Aorta (tissue), 5 donors: ENCODE measurements at regions not wholly inside any gene's neighbourhood (a gene's known extent, or its start where the extent isn't known, plus 50 kb on each side); places are given as distances from the start of the nearest gene placed in this dataset.

Source experiments
- ATAC-seq: fragments of 200-7000 bp; cut with Tn5 transposase; one replicate; pipeline ENCODE4 v1.9.1; 2022; ENCODE audit warnings: moderate library complexity; ENCODE audit not compliant: low FRiP score
- DNase-seq, 2 donors: peaks; one replicate each; pipeline ENCODE4 v3.0.0-alpha.2; 2020
- H3K27ac ChIP-seq, 2 donors: one replicate each; pipeline ENCODE4 v1.5.1; 2013; ENCODE audit warnings: low read length in 2 of 2, mild to moderate bottlenecking in 2 of 2, moderate library complexity in 2 of 2, control low read depth in 1 of 2, inconsistent platforms in 1 of 2, low read depth in 1 of 2
- H3K27me3 ChIP-seq, 2 donors: one replicate each; pipeline ENCODE4 v1.6.1; 2013; ENCODE audit warnings: control low read depth in 1 of 2, low read length in 1 of 2, mild to moderate bottlenecking in 1 of 2, moderate library complexity in 1 of 2; ENCODE audit not compliant: insufficient read depth in 2 of 2, control insufficient read depth in 1 of 2
- H3K36me3 ChIP-seq, 2 donors: one replicate each; pipeline ENCODE4 v1.6.1; 2013; ENCODE audit warnings: control low read depth in 1 of 2, low read length in 1 of 2, mild to moderate bottlenecking in 1 of 2; ENCODE audit not compliant: insufficient read depth in 2 of 2, control insufficient read depth in 1 of 2
- H3K4me1 ChIP-seq, 2 donors: one replicate each; pipeline ENCODE4 v1.6.1; 2013; ENCODE audit warnings: low read length in 2 of 2, control low read depth in 1 of 2, mild to moderate bottlenecking in 1 of 2, moderate library complexity in 1 of 2; ENCODE audit not compliant: insufficient read depth in 2 of 2, control insufficient read depth in 1 of 2
- H3K4me3 ChIP-seq, 2 donors: one replicate each; pipeline ENCODE4 v1.5.1; 2013; ENCODE audit warnings: low read length in 2 of 2, control low read depth in 1 of 2, mild to moderate bottlenecking in 1 of 2
- H3K9me3 ChIP-seq: one replicate; pipeline ENCODE4 v1.6.1; 2013; ENCODE audit warnings: mild to moderate bottlenecking, low read length; ENCODE audit not compliant: control insufficient read depth
- WGBS, 2 donors: extraction: QIAGEN DNeasy Blood & Tissue Kit; methylation state at CpG; one replicate each; pipeline ENCODE4 v1.1.7; 2013; 5-methylcytosine and 5-hydroxymethylcytosine counted together
- intact Hi-C, 2 donors: fragments of 100-400 bp; cut with DNase I; formaldehyde crosslinking; loops; one replicate each; pipeline versions ENCODE4 v1.14.2 to v1.15.0; 2022
- donor health status: healthy with polysubstance abuse.
- donor health status: Bipolar disorder and iron deficiency.
- donor health status: DM: no; HTN: no; CAD: no.
- donor health status: DM: no; HTN: no; CAD: no.
- donor health status: DM: yes; HTN: yes; CAD: no.

DNA sequence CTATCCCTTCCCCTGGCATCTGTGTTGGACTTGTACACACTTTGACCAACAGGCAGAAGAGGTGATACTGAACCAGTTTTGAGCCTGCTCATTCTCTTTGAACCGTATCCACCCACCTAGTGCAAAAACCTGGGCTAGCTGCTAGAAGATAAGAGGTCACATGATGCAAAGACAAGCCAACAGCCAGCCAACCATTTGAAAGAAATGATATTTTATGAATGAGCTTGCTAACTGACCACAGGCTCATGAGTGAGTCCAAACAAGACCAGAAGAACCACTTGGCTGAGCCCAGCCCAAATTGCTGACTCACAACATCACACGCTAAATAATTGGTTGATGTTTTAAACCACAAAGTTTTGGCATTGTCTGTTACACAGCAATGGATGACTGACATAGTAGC lies 74.0 kb upstream of the CTNNB1 start:
- intact Hi-C loops: no loop called here
- H3K27me3 ChIP-seq: no peaks in the 10 kb centered on the region
- H3K4me3 ChIP-seq: no peak overlapping the region
- H3K9me3 ChIP-seq: peaks cover 15% of the 10 kb centered on the region
- no peak for DNase-seq
- no peaks in the 10 kb centered on the region for H3K36me3 ChIP-seq
- WGBS, 2 donors: 85 to 88% methylated on average over 2 of the region's 2 CpGs
- H3K4me1 ChIP-seq: no peaks in the 10 kb centered on the region
- ATAC-seq: no peak
- H3K27ac ChIP-seq: no peak overlapping the region

DNA sequence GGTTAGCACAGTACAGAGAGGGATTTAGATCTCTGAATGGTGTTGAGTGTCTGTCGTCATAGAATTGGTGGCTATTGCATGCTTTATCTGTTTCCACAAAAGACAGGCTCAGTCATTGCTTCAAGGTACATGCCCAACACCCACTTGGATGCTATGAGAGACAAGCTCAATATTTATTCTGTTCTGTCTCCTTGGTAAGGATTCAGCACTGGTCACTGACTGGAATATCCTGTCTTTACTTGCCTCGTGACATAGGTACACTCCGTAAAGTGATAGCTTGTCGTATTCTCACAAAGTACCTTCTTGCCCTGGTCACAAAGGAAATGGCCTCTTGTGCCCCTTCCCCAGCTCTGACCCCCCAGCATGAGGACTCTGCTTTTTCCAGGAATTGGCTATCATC lies 72.8 kb upstream of the CTNNB1 start:
- H3K9me3 ChIP-seq: peaks cover 16% of the 10 kb centered on the region
- H3K27ac ChIP-seq: no peak overlapping the region
- no peaks in the 10 kb centered on the region for H3K4me1 ChIP-seq
- DNase-seq: no peak
- ATAC-seq: no peak
- H3K36me3 ChIP-seq: no peaks in the 10 kb centered on the region
- 92 to 93% methylated on average over 4 of the region's 4 CpGs for WGBS, 2 donors
- intact Hi-C loops: no loop called here
- H3K27me3 ChIP-seq: no peaks in the 10 kb centered on the region
- H3K4me3 ChIP-seq: no peak overlapping the region

- intact Hi-C loops: no loop called here
- DNase-seq: no peak
- 83 to 84% methylated on average over 1 of the region's 1 CpG for WGBS, 2 donors
These were observed 72.3 kb upstream of the CTNNB1 start for GRCh38 chr3:41126961-41127360.

DNA sequence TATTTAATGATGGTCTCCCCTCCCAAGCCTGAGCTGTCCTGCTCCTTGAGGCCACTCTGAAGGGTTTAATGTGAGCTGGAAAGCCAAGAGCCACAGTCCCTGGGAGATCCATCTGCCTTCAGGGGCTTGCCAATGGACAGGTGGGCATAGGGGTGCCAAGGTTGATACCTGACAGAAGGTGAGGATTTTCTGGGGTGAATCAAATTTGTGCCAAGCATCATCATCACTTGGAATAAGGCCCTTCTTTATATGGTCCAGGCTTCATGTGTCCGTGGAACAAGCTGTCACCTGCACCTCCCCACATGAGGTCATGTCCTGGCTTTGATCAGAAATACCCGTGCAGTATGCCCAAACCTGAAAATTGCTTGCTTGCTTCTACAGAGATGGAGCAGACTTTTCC lies 71.9 kb upstream of the CTNNB1 start:
- DNase-seq (no peak), ATAC-seq (no peak)
- H3K9me3 ChIP-seq: peaks cover 16% of the 10 kb centered on the region
- no peak overlapping the region for H3K27ac ChIP-seq
- no peaks in the 10 kb centered on the region for H3K4me1 ChIP-seq
- H3K36me3 ChIP-seq: no peaks in the 10 kb centered on the region
- WGBS, 2 donors: 87 to 89% methylated on average over 2 of the region's 2 CpGs
- no peaks in the 10 kb centered on the region for H3K27me3 ChIP-seq
- intact Hi-C loops: no loop called here
- H3K4me3 ChIP-seq: no peak overlapping the region

More at GRCh38 chr3:41126961-41127360, 72.3 kb upstream of the CTNNB1 start:
- no peak for ATAC-seq
- Histone ChIP-seq H3K4me3 (no peak overlapping the region), H3K27me3 (no peaks in the 10 kb centered on the region), H3K27ac (no peak overlapping the region), H3K36me3 (no peaks in the 10 kb centered on the region), H3K4me1 (no peaks in the 10 kb centered on the region), H3K9me3 (peaks cover 16% of the 10 kb centered on the region)

DNA sequence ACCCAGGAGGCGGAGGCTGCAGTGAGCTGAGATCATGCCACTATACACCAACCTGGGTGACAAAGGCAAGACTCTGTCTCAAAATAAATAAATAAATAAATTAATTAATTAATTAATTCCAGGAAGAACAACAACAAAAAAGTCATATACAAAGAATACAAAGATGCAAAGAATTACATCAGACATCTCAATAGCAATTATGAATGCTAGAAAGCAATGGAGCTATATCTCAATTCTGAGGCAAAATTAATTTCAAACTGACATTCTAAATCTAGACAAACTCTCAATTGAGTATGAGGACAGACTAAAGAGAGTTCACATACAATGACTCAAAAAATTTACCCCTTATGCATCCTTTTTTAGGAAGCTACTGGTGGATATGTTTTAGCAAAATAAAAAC lies 69.6 kb upstream of the CTNNB1 start:
- ATAC-seq: no peak

GRCh38 chr3:41131224-41131623 lies 68.1 kb upstream of the CTNNB1 start:
- intact Hi-C loops: no loop called here
- Histone ChIP-seq H3K36me3 (no peaks in the 10 kb centered on the region), H3K9me3 (peaks cover 10% of the 10 kb centered on the region), H3K27ac (no peak overlapping the region), H3K27me3 (no peaks in the 10 kb centered on the region), H3K4me3 (no peak overlapping the region), H3K4me1 (no peaks in the 10 kb centered on the region)
- WGBS, 2 donors: 70 to 74% methylated on average over 3 of the region's 3 CpGs
- DNase-seq (no peak), ATAC-seq (no peak)

More for the DNA sequence above, 69.6 kb upstream of the CTNNB1 start:
- Histone ChIP-seq H3K27ac (no peak overlapping the region), H3K27me3 (no peaks in the 10 kb centered on the region), H3K9me3 (peaks cover 16% of the 10 kb centered on the region), H3K4me3 (no peak overlapping the region), H3K4me1 (no peaks in the 10 kb centered on the region), H3K36me3 (no peaks in the 10 kb centered on the region)
- no peak for DNase-seq
- intact Hi-C loops: no loop called here
- WGBS, 2 donors: 100% methylated on average over 1 of the region's 1 CpG

- Histone ChIP-seq H3K9me3 (no peaks in the 10 kb centered on the region), H3K4me3 (no peak overlapping the region), H3K36me3 (no peaks in the 10 kb centered on the region), H3K27me3 (no peaks in the 10 kb centered on the region), H3K27ac (no peak overlapping the region), H3K4me1 (no peaks in the 10 kb centered on the region)
- intact Hi-C loops: no loop called here
- ATAC-seq (no peak), DNase-seq (no peak)
- 87 to 94% methylated on average over 1 of the region's 1 CpG for WGBS, 2 donors
These were observed 61.6 kb upstream of the CTNNB1 start for GRCh38 chr3:41137686-41138111.

DNA sequence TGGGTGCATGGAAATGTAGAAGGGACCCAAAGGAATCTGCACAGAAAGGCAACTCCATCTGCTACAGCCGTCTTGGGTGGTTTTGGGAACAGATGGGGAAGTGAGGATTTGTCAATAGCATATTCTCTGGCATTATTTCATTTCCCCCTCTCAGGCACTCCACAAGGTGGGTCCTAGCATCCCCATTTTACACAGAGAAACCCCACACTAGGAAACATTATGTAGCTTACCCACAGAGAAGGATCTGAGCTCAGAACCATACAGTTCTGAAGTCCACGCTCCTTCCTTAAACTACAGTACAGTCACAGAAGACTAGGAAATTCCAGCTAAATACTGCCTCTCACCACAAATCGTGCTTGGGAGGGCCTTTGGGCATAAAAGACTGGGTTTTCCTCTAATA lies 61.2 kb upstream of the CTNNB1 start:
- no peak overlapping the region for H3K27ac ChIP-seq
- no peaks in the 10 kb centered on the region for H3K27me3 ChIP-seq
- ATAC-seq: no peak
- 66 to 68% methylated on average over 3 of the region's 3 CpGs for WGBS, 2 donors
- no peaks in the 10 kb centered on the region for H3K4me1 ChIP-seq
- H3K36me3 ChIP-seq: no peaks in the 10 kb centered on the region
- intact Hi-C loops: no loop called here
- no peaks in the 10 kb centered on the region for H3K9me3 ChIP-seq
- no peak overlapping the region for H3K4me3 ChIP-seq
- DNase-seq: no peak

GRCh38 chr3:41138601-41139000 lies 60.7 kb upstream of the CTNNB1 start:
- ATAC-seq: no peak
- H3K36me3 ChIP-seq: no peaks in the 10 kb centered on the region
- H3K27me3 ChIP-seq: no peaks in the 10 kb centered on the region
- WGBS, 2 donors: 23 to 44% methylated on average over 3 of the region's 3 CpGs
- no peak overlapping the region for H3K27ac ChIP-seq
- no peak overlapping the region for H3K4me3 ChIP-seq
- H3K4me1 ChIP-seq: no peaks in the 10 kb centered on the region
- intact Hi-C loops: no loop called here
- no peak for DNase-seq
- no peaks in the 10 kb centered on the region for H3K9me3 ChIP-seq
